ENCODE measurements at regions not wholly inside any gene's neighbourhood (a gene's known extent, or its start where the extent isn't known, plus 50 kb on each side); places are given as distances from the start of the nearest gene placed in this dataset.

GRCh38 chr15:39438799-39439592 is 141.9 kb upstream of the THBS1 start:
- H3K4me3 ChIP-seq (ENCODE audit: low read depth, low read length) = no peak overlapping the region
- H3K36me3 ChIP-seq (ENCODE audit: control insufficient read depth, insufficient read depth, low read length) = no peaks in the 10 kb centered on the region
- no TSS peak for BruUV-seq (replicated peaks)
- Mint-ChIP-seq H3K4me1 (ENCODE audit: low read depth, unreplicated experiment) (peaks cover 24% of the 10 kb centered on the region), H3K27ac (ENCODE audit: unreplicated experiment) (no peak overlapping the region), H3K27me3 (ENCODE audit: insufficient read depth, unreplicated experiment) (no peaks in the 10 kb centered on the region), H3K4me3 (ENCODE audit: unreplicated experiment) (no peak overlapping the region), H3K9me3 (ENCODE audit: unreplicated experiment) (peaks cover 4% of the 10 kb centered on the region), H3K36me3 (ENCODE audit: insufficient read depth, unreplicated experiment) (no peaks in the 10 kb centered on the region)
- POLR2A ChIA-PET = no interaction called here
- peak; percentile 28 to 47 for TF ChIP-seq CTCF (IDR thresholded peaks at IDR 0.05; ENCODE audit: insufficient read depth in 1 of 2, low read depth in 1 of 2, low read length in 1 of 2, severe bottlenecking in 1 of 2, unreplicated experiment in 1 of 2)
- peaks cover 26% of the 10 kb centered on the region for H3K4me1 ChIP-seq
- CTCF ChIA-PET = interaction anchor here (0.6 to 1.4 kb wide), 6 partner anchors 17 to 311 kb away, joined by 3 to 6 read pairs (median 4); partner anchors contain the start of gene THBS1
- intact Hi-C loops (cut with micrococcal nuclease; ENCODE audit: unreplicated experiment) = loop anchor here (1.0 to 10.0 kb wide), 4 partner anchors 84 to 267 kb away; partner anchors contain the start of gene THBS1
- H3K27me3 ChIP-seq (replicated peaks; ENCODE audit: control insufficient read depth, insufficient read depth, low read length) = no peaks in the 10 kb centered on the region
- no peaks in the 10 kb centered on the region; the same call in 1 of the 2 replicates for H3K9me3 ChIP-seq
- peak; percentile 44 to 48 for DNase-seq

GRCh38 chr15:39442898-39443297 is 138.0 kb upstream of the THBS1 start:
- ChIA-PET CTCF (no interaction called here), POLR2A (no interaction called here)
- Histone ChIP-seq H3K27me3 (replicated peaks; ENCODE audit: control insufficient read depth, insufficient read depth, low read length) (no peaks in the 10 kb centered on the region), H3K4me1 (peaks cover 11% of the 10 kb centered on the region), H3K4me3 (ENCODE audit: low read depth, low read length) (no peak overlapping the region), H3K9me3 (no peaks in the 10 kb centered on the region; the same call in 1 of the 2 replicates), H3K36me3 (ENCODE audit: control insufficient read depth, insufficient read depth, low read length) (no peaks in the 10 kb centered on the region)
- H3K4me3 Mint-ChIP-seq (ENCODE audit: unreplicated experiment) = no peak overlapping the region
- H3K27me3 Mint-ChIP-seq (ENCODE audit: insufficient read depth, unreplicated experiment) = no peaks in the 10 kb centered on the region
- no peak for DNase-seq
- no TSS peak for BruUV-seq (replicated peaks)
- TF ChIP-seq CTCF (IDR thresholded peaks at IDR 0.05; ENCODE audit: insufficient read depth in 1 of 2, low read depth in 1 of 2, low read length in 1 of 2, severe bottlenecking in 1 of 2, unreplicated experiment in 1 of 2) = no peak
- peaks cover 17% of the 10 kb centered on the region for H3K4me1 Mint-ChIP-seq (ENCODE audit: low read depth, unreplicated experiment)
- H3K27ac Mint-ChIP-seq (ENCODE audit: unreplicated experiment) = no peak overlapping the region
- no peaks in the 10 kb centered on the region for H3K36me3 Mint-ChIP-seq (ENCODE audit: insufficient read depth, unreplicated experiment)
- intact Hi-C loops (cut with micrococcal nuclease; ENCODE audit: unreplicated experiment) = no loop called here
- peaks cover 15% of the 10 kb centered on the region for H3K9me3 Mint-ChIP-seq (ENCODE audit: unreplicated experiment)

GRCh38 chr15:39443659-39444219 is 137.1 kb upstream of the THBS1 start:
- H3K4me3 Mint-ChIP-seq (ENCODE audit: unreplicated experiment) = no peak overlapping the region
- Histone ChIP-seq H3K9me3 (no peaks in the 10 kb centered on the region; the same call in 1 of the 2 replicates), H3K4me3 (ENCODE audit: low read depth, low read length) (no peak overlapping the region), H3K4me1 (peaks cover 6% of the 10 kb centered on the region), H3K36me3 (ENCODE audit: control insufficient read depth, insufficient read depth, low read length) (no peaks in the 10 kb centered on the region), H3K27me3 (replicated peaks; ENCODE audit: control insufficient read depth, insufficient read depth, low read length) (no peaks in the 10 kb centered on the region)
- intact Hi-C loops (cut with micrococcal nuclease; ENCODE audit: unreplicated experiment) = no loop called here
- no peak for TF ChIP-seq CTCF (IDR thresholded peaks at IDR 0.05; ENCODE audit: insufficient read depth in 1 of 2, low read depth in 1 of 2, low read length in 1 of 2, severe bottlenecking in 1 of 2, unreplicated experiment in 1 of 2)
- H3K9me3 Mint-ChIP-seq (ENCODE audit: unreplicated experiment) = peaks cover 15% of the 10 kb centered on the region
- no peaks in the 10 kb centered on the region for H3K36me3 Mint-ChIP-seq (ENCODE audit: insufficient read depth, unreplicated experiment)
- no TSS peak for BruUV-seq (replicated peaks)
- H3K4me1 Mint-ChIP-seq (ENCODE audit: low read depth, unreplicated experiment) = peaks cover 17% of the 10 kb centered on the region
- ChIA-PET CTCF (no interaction called here), POLR2A (no interaction called here)
- no peaks in the 10 kb centered on the region for H3K27me3 Mint-ChIP-seq (ENCODE audit: insufficient read depth, unreplicated experiment)
- DNase-seq = no peak
- H3K27ac Mint-ChIP-seq (ENCODE audit: unreplicated experiment) = peak overlapping the region; percentile 43

Data from Caco-2 (cell line).